Right hindlimb (tissue), 1 donor: ENCODE measurements at regions not wholly inside any gene's neighbourhood (a gene's known extent, or its start where the extent isn't known, plus 50 kb on each side); places are given as distances from the start of the nearest gene placed in this dataset.
"Not testable (repeated sequence)": the region's sequence is repeated elsewhere in the genome, so short reads cannot be mapped to it uniquely, and the experiment has no call there.

ENCODE experiments used
- DNase-seq: peaks from one replicate; pipeline ENCODE4 v3.0.0-alpha.2; 2018

- DNase-seq: no peak
Observed at GRCh38 chr16:79964104-79964503, 363.6 kb upstream of the MAF start.

- no peak for DNase-seq
Observed at GRCh38 chr16:79962962-79963361, 362.4 kb upstream of the MAF start.

GRCh38 chr16:79959226-79959625 is 358.7 kb upstream of the MAF start:
- no peak for DNase-seq

- DNase-seq: no peak
Observed at GRCh38 chr16:79954921-79955705, 354.6 kb upstream of the MAF start.

GRCh38 chr16:79950932-79951719 is 350.6 kb upstream of the MAF start:
- DNase-seq: no peak

GRCh38 chr16:79949417-79949816 is 348.9 kb upstream of the MAF start:
- DNase-seq: no peak

GRCh38 chr16:79947771-79948170 is 347.2 kb upstream of the MAF start:
- no peak for DNase-seq

- DNase-seq: no peak
Observed at GRCh38 chr16:79946252-79946651, 345.7 kb upstream of the MAF start.

GRCh38 chr16:79943736-79944135 is 343.2 kb upstream of the MAF start:
- DNase-seq: no peak

- no peak for DNase-seq
Observed at GRCh38 chr16:79938575-79938974, 338.0 kb upstream of the MAF start.

- not testable (repeated sequence) for DNase-seq
Observed at GRCh38 chr16:79937671-79938070, 337.1 kb upstream of the MAF start.

- DNase-seq: no peak
Observed at GRCh38 chr16:79933603-79934002, 333.1 kb upstream of the MAF start.

GRCh38 chr16:79932572-79932971 is 332.0 kb upstream of the MAF start:
- DNase-seq: no peak

GRCh38 chr16:79931721-79932120 is 331.2 kb upstream of the MAF start:
- DNase-seq: no peak

GRCh38 chr16:79929260-79929965 is 328.9 kb upstream of the MAF start:
- no peak for DNase-seq

GRCh38 chr16:79928142-79928873 is 327.8 kb upstream of the MAF start:
- no peak for DNase-seq

- no peak for DNase-seq
Observed at GRCh38 chr16:79926451-79927205, 326.1 kb upstream of the MAF start.

GRCh38 chr16:79923431-79923830 is 322.9 kb upstream of the MAF start:
- no peak for DNase-seq

- no peak for DNase-seq
Observed at GRCh38 chr16:79920685-79921084, 320.1 kb upstream of the MAF start.

GRCh38 chr16:79918916-79919315 is 318.4 kb upstream of the MAF start:
- DNase-seq: no peak

GRCh38 chr16:79915761-79916160 is 315.2 kb upstream of the MAF start:
- no peak for DNase-seq
